H1 (cell line): ENCODE measurements at regions not wholly inside any gene's neighbourhood (a gene's known extent, or its start where the extent isn't known, plus 50 kb on each side); places are given as distances from the start of the nearest gene placed in this dataset.

ENCODE experiments used
- CTCF ChIA-PET: fragments of 300-600 bp; sonication (Branson Sonifier 250); formaldehyde crosslinking; loops from one replicate; lab custom pipeline; 2021; ENCODE audit not compliant: partially characterized antibody; lab: Charles Lee
- POLR2A ChIA-PET: fragments of 300-600 bp; sonication (Branson Sonifier 250); formaldehyde crosslinking; loops from one replicate; lab custom pipeline; 2021; ENCODE audit warnings: inconsistent platforms; ENCODE audit not compliant: partially characterized antibody; lab: Charles Lee
- DNase-seq, 2 experiments: peaks; one replicate each; pipeline versions ENCODE4 v3.0.0 to v3.0.0-alpha.2; 2010 to 2022; ENCODE audit warnings: low spot score in 2 of 2, low read depth in 1 of 2, mixed read lengths in 1 of 2
- FAIRE-seq: peaks from 2 replicates; lab custom pipeline; 2011; peaks lifted over from hg19 to GRCh38; lab: Jason Lieb, UNC
- H2AFZ ChIP-seq: 2 replicates; pipeline ENCODE4 v1.8.1; 2012; ENCODE audit warnings: low read length, inconsistent platforms
- H2AK5ac ChIP-seq: 2 replicates; pipeline ENCODE4 v1.6.1; 2013; ENCODE audit warnings: low read depth, low read length
- H2BK120ac ChIP-seq: replicated peaks from 2 replicates; pipeline ENCODE3; 2013; ENCODE audit warnings: low read depth, low read length, inconsistent platforms
- H2BK12ac ChIP-seq: 2 replicates; pipeline ENCODE4 v1.6.1; 2013; ENCODE audit warnings: low read depth, low read length
- H2BK15ac ChIP-seq: 2 replicates; pipeline ENCODE4 v1.6.1; 2013; ENCODE audit warnings: low read length
- H2BK20ac ChIP-seq: 2 replicates; pipeline ENCODE4 v1.6.1; 2013; ENCODE audit warnings: low read length
- H2BK5ac ChIP-seq: 2 replicates; pipeline ENCODE4 v1.6.1; 2013; ENCODE audit warnings: low read depth, low read length
- H3K14ac ChIP-seq: 2 replicates; pipeline ENCODE4 v1.6.1; 2013; ENCODE audit warnings: inconsistent platforms; ENCODE audit not compliant: insufficient read length
- H3K18ac ChIP-seq: 2 replicates; pipeline ENCODE4 v1.6.1; 2013; ENCODE audit warnings: low read length; ENCODE audit errors: extremely low read depth
- H3K23ac ChIP-seq: 2 replicates; pipeline ENCODE4 v1.6.1; 2013; ENCODE audit warnings: inconsistent platforms; ENCODE audit not compliant: insufficient read length
- H3K23me2 ChIP-seq: 2 replicates; pipeline ENCODE4 v1.6.1; 2013; ENCODE audit warnings: low read depth, low read length
- H3K27ac ChIP-seq: 2 replicates; pipeline ENCODE4 v1.6.1; 2011; ENCODE audit warnings: low read depth, low read length, inconsistent platforms
- H3K27me3 ChIP-seq, 4 experiments: replicated peaks in 1 of 4; 1 replicate in 1 of 4; 2 replicates in 3 of 4; pipeline versions ENCODE4 v1.6.1 to v1.8.1; 2011 to 2013; ENCODE audit warnings: low read length in 3 of 4, mild to moderate bottlenecking in 3 of 4, inconsistent platforms in 2 of 4, mixed read lengths in 2 of 4, moderate library complexity in 1 of 4; ENCODE audit not compliant: control insufficient read depth in 3 of 4, insufficient read depth in 3 of 4; ENCODE audit errors: extremely low read depth in 1 of 4
- H3K36me3 ChIP-seq, 4 experiments: 2 replicates each; pipeline versions ENCODE4 v1.6.1 to v1.8.1; 2011 to 2013; ENCODE audit warnings: mild to moderate bottlenecking in 4 of 4, low read length in 3 of 4, moderate library complexity in 2 of 4, control low read depth in 1 of 4, inconsistent platforms in 1 of 4; ENCODE audit not compliant: insufficient read depth in 4 of 4, control insufficient read depth in 2 of 4
- H3K4ac ChIP-seq: replicated peaks from 2 replicates; pipeline ENCODE3; 2013; ENCODE audit warnings: low read length, low read depth, mixed read lengths, inconsistent platforms; ENCODE audit not compliant: insufficient read length
- H3K4me1 ChIP-seq, 4 experiments: replicated peaks in 1 of 4; 1 replicate in 1 of 4; 2 replicates in 3 of 4; pipeline versions ENCODE4 v1.6.1 to v1.8.1; 2011 to 2013; ENCODE audit warnings: low read length in 3 of 4, inconsistent platforms in 2 of 4, mixed read lengths in 1 of 4; ENCODE audit not compliant: insufficient read depth in 4 of 4, control insufficient read depth in 3 of 4
- H3K4me2 ChIP-seq, 2 experiments: 2 replicates each; pipeline versions ENCODE4 v1.6.1 to v1.8.1; 2011 to 2013; ENCODE audit warnings: low read depth in 2 of 2, low read length in 2 of 2, control low read depth in 1 of 2, inconsistent platforms in 1 of 2, mild to moderate bottlenecking in 1 of 2; ENCODE audit not compliant: insufficient read depth in 1 of 2
- H3K4me3 ChIP-seq, 4 experiments: fragments of 200-600, 300-600 bp in 1 of 4; sonication (generic), shearing (Covaris generic), sonication (Bioruptor Twin) in 1 of 4; 2 replicates each; pipeline versions ENCODE4 v1.5.1 to v1.8.1; 2011 to 2016; ENCODE audit warnings: low read length in 4 of 4, low read depth in 3 of 4, control low read depth in 2 of 4, inconsistent platforms in 2 of 4, mild to moderate bottlenecking in 2 of 4, mixed read lengths in 1 of 4, moderate library complexity in 1 of 4; ENCODE audit not compliant: insufficient read depth in 2 of 4; ENCODE audit errors: extremely low read depth in 1 of 4
- H3K56ac ChIP-seq: replicated peaks from 2 replicates; pipeline ENCODE3; 2013; ENCODE audit warnings: low read depth, mild to moderate bottlenecking, mixed read lengths, low read length, inconsistent platforms; ENCODE audit not compliant: insufficient read length
- H3K79me1 ChIP-seq: 2 replicates; pipeline ENCODE4 v1.6.1; 2013; ENCODE audit warnings: low read depth, low read length, control low read depth
- H3K79me2 ChIP-seq, 2 experiments: 2 replicates each; pipeline versions ENCODE4 v1.6.1 to v1.8.1; 2012 to 2013; ENCODE audit warnings: low read length in 2 of 2, mild to moderate bottlenecking in 2 of 2, inconsistent platforms in 1 of 2; ENCODE audit not compliant: insufficient read depth in 2 of 2, control insufficient read depth in 1 of 2
- H3K9ac ChIP-seq, 4 experiments: replicated peaks in 1 of 4; 1 replicate in 1 of 4; 2 replicates in 3 of 4; pipeline versions ENCODE4 v1.6.1 to v1.8.1; 2011 to 2013; ENCODE audit warnings: low read depth in 3 of 4, low read length in 3 of 4, control low read depth in 2 of 4, mild to moderate bottlenecking in 2 of 4, moderate library complexity in 2 of 4, inconsistent platforms in 1 of 4; ENCODE audit errors: extremely low read depth in 1 of 4
- H3K9me3 ChIP-seq, 2 experiments: 2 replicates each; pipeline versions ENCODE4 v1.6.1 to v1.8.1; 2012 to 2013; ENCODE audit warnings: mild to moderate bottlenecking in 2 of 2, moderate library complexity in 2 of 2, control low read depth in 1 of 2, inconsistent platforms in 1 of 2, low read depth in 1 of 2, low read length in 1 of 2, mixed read lengths in 1 of 2; ENCODE audit not compliant: insufficient read depth in 2 of 2
- H4K20me1 ChIP-seq, 2 experiments: replicated peaks in 1 of 2; 2 replicates each; pipeline versions ENCODE3 to v1.8.1; 2011 to 2013; ENCODE audit warnings: inconsistent platforms in 2 of 2, low read length in 2 of 2, mild to moderate bottlenecking in 1 of 2; ENCODE audit not compliant: insufficient read depth in 2 of 2, control insufficient read depth in 1 of 2
- H4K5ac ChIP-seq: 2 replicates; pipeline ENCODE4 v1.6.1; 2013; ENCODE audit warnings: low read length, low read depth, mixed read lengths, inconsistent platforms; ENCODE audit not compliant: insufficient read length
- H4K8ac ChIP-seq: 2 replicates; pipeline ENCODE4 v1.8.0; 2013; ENCODE audit warnings: mild to moderate bottlenecking, moderate library complexity, low read length, inconsistent platforms; ENCODE audit not compliant: insufficient read depth; ENCODE audit errors: extremely low read depth
- H4K91ac ChIP-seq: replicated peaks from 2 replicates; pipeline ENCODE3; 2013; ENCODE audit warnings: low read length, mixed read lengths, inconsistent platforms; ENCODE audit not compliant: insufficient read length
- KDM4A ChIP-seq: IDR thresholded peaks from one replicate; pipeline ENCODE4 v1.7.1; 2012; ENCODE audit warnings: low read depth, mild to moderate bottlenecking, moderate library complexity, low read length, inconsistent platforms; ENCODE audit not compliant: severe bottlenecking
- SAP30 ChIP-seq: fragments of 300-600 bp; sonication (generic); IDR thresholded peaks from 2 replicates; pipeline ENCODE4 v1.7.1; 2012; ENCODE audit warnings: low read length, moderate library complexity, mild to moderate bottlenecking, inconsistent platforms; ENCODE audit not compliant: insufficient read depth, insufficient replicate concordance
- YY1 ChIP-seq: IDR thresholded peaks from 2 replicates; pipeline ENCODE4 v1.6.1; 2011; ENCODE audit warnings: low read depth, mild to moderate bottlenecking, low read length
- WGBS, 2 experiments: shearing (Covaris generic) in 1 of 2; methylation state at CpG; one replicate each; pipeline versions ENCODE4 v1.1.6 to v1.1.7; 2013 to 2015; ENCODE audit warnings: low lambda C conversion rate in 2 of 2, mixed read lengths in 2 of 2, inconsistent platforms in 1 of 2, low coverage in 1 of 2, missing lambda C conversion rate in 1 of 2; ENCODE audit not compliant: insufficient replicate concordance in 2 of 2, insufficient coverage in 1 of 2, insufficient read length in 1 of 2; ENCODE audit errors: extremely low coverage in 1 of 2, missing lambda C conversion rate in 1 of 2; 5-methylcytosine and 5-hydroxymethylcytosine counted together
- TF ChIP-seq, protein P1 (sequence below): IDR thresholded peaks from 2 replicates; pipeline ENCODE4 v1.6.1; 2012; ENCODE audit warnings: inconsistent platforms

- FAIRE-seq = peak; percentile 55
Observed at GRCh38 chr3:190183121-190183520, 62.4 kb upstream of the P3H2 start.

More at GRCh38 chr3:190183121-190183520, 62.4 kb upstream of the P3H2 start:
- Histone ChIP-seq H3K9ac (no peak overlapping the region), H2AFZ (peak overlapping the region; percentile 69; the same call in 1 of the 2 replicates), H2BK120ac (no peak overlapping the region), H3K18ac (no peak overlapping the region), H3K27me3 (no peaks in the 10 kb centered on the region), H3K4me1 (peaks cover 0 to 6% (median 2%) of the 10 kb centered on the region in 4 experiments; a peak in 2 of 7 replicates), H2BK20ac (no peak overlapping the region), H3K36me3 (no peaks in the 10 kb centered on the region), H4K5ac (no peak overlapping the region), H3K4me3 (no peak overlapping the region), H4K20me1 (no peaks in the 10 kb centered on the region), H4K8ac (no peak overlapping the region)
- no peak for DNase-seq
- WGBS, 2 experiments = 77% methylated on average over 4 of the region's 4 CpGs; no CpG with 5 or more reads in 1 of the 2 experiments
- TF ChIP-seq SAP30 (no peak), KDM4A (no peak), YY1 (no peak)
- TF ChIP-seq, protein P1, sequence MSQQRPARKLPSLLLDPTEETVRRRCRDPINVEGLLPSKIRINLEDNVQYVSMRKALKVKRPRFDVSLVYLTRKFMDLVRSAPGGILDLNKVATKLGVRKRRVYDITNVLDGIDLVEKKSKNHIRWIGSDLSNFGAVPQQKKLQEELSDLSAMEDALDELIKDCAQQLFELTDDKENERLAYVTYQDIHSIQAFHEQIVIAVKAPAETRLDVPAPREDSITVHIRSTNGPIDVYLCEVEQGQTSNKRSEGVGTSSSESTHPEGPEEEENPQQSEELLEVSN = no peak
- TF ChIP-seq, all 59 proteins: peak for 0
- no peaks in the 10 kb centered on the region for H3K9me3 ChIP-seq
- no peaks in the 10 kb centered on the region for H3K79me2 ChIP-seq
- POLR2A ChIA-PET = no interaction called here
- no peak overlapping the region for H4K91ac ChIP-seq
- H3K23ac ChIP-seq = no peak overlapping the region
- no peak overlapping the region for H2AK5ac ChIP-seq
- no peak overlapping the region for H3K27ac ChIP-seq
- no peak overlapping the region for H2BK5ac ChIP-seq
- H3K14ac ChIP-seq = no peak overlapping the region
- H3K4me2 ChIP-seq = no peak overlapping the region
- H3K4ac ChIP-seq = no peak overlapping the region
- no peak overlapping the region for H3K56ac ChIP-seq
- no peak overlapping the region for H2BK12ac ChIP-seq
- no peaks in the 10 kb centered on the region for H3K79me1 ChIP-seq
- H2BK15ac ChIP-seq = no peak overlapping the region
- H3K23me2 ChIP-seq = no peaks in the 10 kb centered on the region
- CTCF ChIA-PET = interaction anchor here (0.7 to 1.3 kb wide), 3 partner anchors 19 to 222 kb away, joined by 3 to 5 read pairs (median 4); no protein-coding TSS in a partner anchor
